Lung (tissue), 11 donors: ENCODE measurements at regions not wholly inside any gene's neighbourhood (a gene's known extent, or its start where the extent isn't known, plus 50 kb on each side); places are given as distances from the start of the nearest gene placed in this dataset.

Source experiments
- ATAC-seq: fragments of 200-7000 bp; cut with Tn5 transposase; one replicate; pipeline ENCODE4 v1.9.1; 2020; ENCODE audit warnings: moderate number of reproducible peaks; ENCODE audit not compliant: insufficient read depth, low FRiP score
- DNase-seq, 3 donors: peaks; one replicate each; pipeline ENCODE4 v3.0.0-alpha.2; 2013 to 2017
- H3K27ac ChIP-seq, 2 donors: one replicate each; pipeline ENCODE4 v1.5.1; 2013; ENCODE audit warnings: mild to moderate bottlenecking in 2 of 2, moderate library complexity in 2 of 2, control low read depth in 1 of 2, inconsistent platforms in 1 of 2, low read depth in 1 of 2, low read length in 1 of 2
- H3K27me3 ChIP-seq, 3 donors: one replicate each; pipeline ENCODE4 v1.5.1; 2013; ENCODE audit warnings: low read length in 2 of 3; ENCODE audit not compliant: control insufficient read depth in 3 of 3, insufficient read depth in 3 of 3
- H3K36me3 ChIP-seq, 4 donors: one replicate each; pipeline ENCODE4 v1.5.1; 2013; ENCODE audit warnings: low read length in 4 of 4, mild to moderate bottlenecking in 1 of 4, moderate library complexity in 1 of 4; ENCODE audit not compliant: control insufficient read depth in 4 of 4, insufficient read depth in 4 of 4
- H3K4me1 ChIP-seq, 5 donors: one replicate each; pipeline ENCODE4 v1.5.1; 2013; ENCODE audit warnings: low read length in 5 of 5, mild to moderate bottlenecking in 2 of 5, moderate library complexity in 1 of 5; ENCODE audit not compliant: control insufficient read depth in 5 of 5, insufficient read depth in 5 of 5
- H3K4me3 ChIP-seq: one replicate; pipeline ENCODE4 v1.5.1; 2013; ENCODE audit warnings: mild to moderate bottlenecking, control low read depth, moderate library complexity
- H3K9ac ChIP-seq, 2 donors: one replicate each; pipeline ENCODE4 v1.5.1; 2013; ENCODE audit warnings: low read length in 2 of 2, control low read depth in 1 of 2; ENCODE audit not compliant: insufficient read depth in 1 of 2
- H3K9me3 ChIP-seq, 4 donors: one replicate each; pipeline ENCODE4 v1.5.1; 2013; ENCODE audit warnings: low read length in 3 of 4, mild to moderate bottlenecking in 1 of 4, moderate library complexity in 1 of 4; ENCODE audit not compliant: control insufficient read depth in 4 of 4, insufficient read depth in 3 of 4
- WGBS, 2 donors: extraction: QIAGEN DNeasy Blood & Tissue Kit; methylation state at CpG; one replicate each; pipeline ENCODE4 v1.1.7; 2013; 5-methylcytosine and 5-hydroxymethylcytosine counted together
- TF ChIP-seq, protein P1 (sequence below): IDR thresholded peaks from 2 replicates; pipeline ENCODE4 v1.5.1; 2012; ENCODE audit warnings: mild to moderate bottlenecking; ENCODE audit errors: control extremely low read depth, extremely low read depth
- donor health status: control.
- donor health status: control.
- donor health status: Bipolar disorder and iron deficiency.
- donor health status: healthy.
- donor health status: DM: yes; HTN: yes; CAD: no.

- Histone ChIP-seq H3K4me3 (no peak overlapping the region), H3K4me1 (peaks cover 0 to 38% (median 0%) of the 10 kb centered on the region in 5 donors), H3K9me3 (no peaks in the 10 kb centered on the region), H3K36me3 (no peaks in the 10 kb centered on the region), H3K9ac (no peak overlapping the region), H3K27me3 (peaks cover 0 to 3% (median 0%) of the 10 kb centered on the region in 3 donors), H3K27ac (no peak overlapping the region)
- peak in 1 of 3 donors; percentile 20 for DNase-seq
- 76 to 83% methylated on average over 4 of the region's 4 CpGs for WGBS, 2 donors
- no peak for ATAC-seq
- TF ChIP-seq, protein P1, sequence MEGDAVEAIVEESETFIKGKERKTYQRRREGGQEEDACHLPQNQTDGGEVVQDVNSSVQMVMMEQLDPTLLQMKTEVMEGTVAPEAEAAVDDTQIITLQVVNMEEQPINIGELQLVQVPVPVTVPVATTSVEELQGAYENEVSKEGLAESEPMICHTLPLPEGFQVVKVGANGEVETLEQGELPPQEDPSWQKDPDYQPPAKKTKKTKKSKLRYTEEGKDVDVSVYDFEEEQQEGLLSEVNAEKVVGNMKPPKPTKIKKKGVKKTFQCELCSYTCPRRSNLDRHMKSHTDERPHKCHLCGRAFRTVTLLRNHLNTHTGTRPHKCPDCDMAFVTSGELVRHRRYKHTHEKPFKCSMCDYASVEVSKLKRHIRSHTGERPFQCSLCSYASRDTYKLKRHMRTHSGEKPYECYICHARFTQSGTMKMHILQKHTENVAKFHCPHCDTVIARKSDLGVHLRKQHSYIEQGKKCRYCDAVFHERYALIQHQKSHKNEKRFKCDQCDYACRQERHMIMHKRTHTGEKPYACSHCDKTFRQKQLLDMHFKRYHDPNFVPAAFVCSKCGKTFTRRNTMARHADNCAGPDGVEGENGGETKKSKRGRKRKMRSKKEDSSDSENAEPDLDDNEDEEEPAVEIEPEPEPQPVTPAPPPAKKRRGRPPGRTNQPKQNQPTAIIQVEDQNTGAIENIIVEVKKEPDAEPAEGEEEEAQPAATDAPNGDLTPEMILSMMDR, result no peak
Observed at GRCh38 chr13:103303078-103303651, 236.9 kb upstream of the SLC10A2 start.

- H3K9me3 ChIP-seq, result no peaks in the 10 kb centered on the region
- 56 to 69% methylated on average over 3 of the region's 3 CpGs for WGBS, 2 donors
- peaks cover 0 to 38% (median 0%) of the 10 kb centered on the region in 5 donors for H3K4me1 ChIP-seq
- no peak for ATAC-seq
- DNase-seq, result peak; percentile 22 to 93 (median 92)
- H3K27me3 ChIP-seq, result peaks cover 0 to 3% (median 0%) of the 10 kb centered on the region in 3 donors
- H3K27ac ChIP-seq, result no peak overlapping the region
- no peak overlapping the region for H3K4me3 ChIP-seq
- TF ChIP-seq, protein P1, result no peak
- H3K9ac ChIP-seq, result no peak overlapping the region
- H3K36me3 ChIP-seq, result no peaks in the 10 kb centered on the region
Observed at GRCh38 chr13:103302676-103303075, 236.5 kb upstream of the SLC10A2 start.

- no peak overlapping the region for H3K4me3 ChIP-seq
- no peaks in the 10 kb centered on the region for H3K36me3 ChIP-seq
- no peak for DNase-seq
- WGBS, 2 donors, result 88 to 93% methylated on average over 3 of the region's 3 CpGs
- peaks cover 0 to 33% (median 0%) of the 10 kb centered on the region in 5 donors for H3K4me1 ChIP-seq
- TF ChIP-seq, protein P1, result no peak
- no peaks in the 10 kb centered on the region for H3K27me3 ChIP-seq
- H3K27ac ChIP-seq, result no peak overlapping the region
- ATAC-seq, result no peak
- no peak overlapping the region for H3K9ac ChIP-seq
- peaks cover 0 to 6% (median 4%) of the 10 kb centered on the region in 4 donors for H3K9me3 ChIP-seq
Observed at GRCh38 chr13:103299079-103299478, 232.9 kb upstream of the SLC10A2 start.

DNA sequence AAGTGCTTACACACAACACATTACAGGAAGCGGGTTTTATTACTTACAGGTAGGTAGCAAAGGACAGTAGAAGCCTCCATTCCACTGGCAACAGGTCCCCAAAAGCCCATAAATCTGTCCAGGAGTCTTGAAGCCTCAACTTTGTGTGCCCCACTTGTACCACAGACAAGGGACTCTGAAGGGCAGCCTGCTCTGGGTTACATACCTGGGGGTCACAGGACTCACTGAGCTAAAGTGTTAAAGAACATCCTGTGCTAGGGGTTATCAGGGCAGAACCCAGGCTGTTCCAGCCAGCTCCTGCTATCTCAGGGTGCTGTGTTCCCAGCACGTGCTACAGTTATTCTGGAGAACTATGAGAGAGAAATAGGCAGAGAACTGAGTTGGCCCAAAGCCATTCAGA is 230.9 kb upstream of the SLC10A2 start:
- no peak overlapping the region for H3K4me3 ChIP-seq
- H3K27ac ChIP-seq, result no peak overlapping the region
- DNase-seq, result no peak
- H3K36me3 ChIP-seq, result no peaks in the 10 kb centered on the region
- H3K9me3 ChIP-seq, result peaks cover 0 to 6% (median 4%) of the 10 kb centered on the region in 4 donors
- WGBS, 2 donors, result 85 to 91% methylated on average over 2 of the region's 2 CpGs
- H3K4me1 ChIP-seq, result peaks cover 0 to 19% (median 0%) of the 10 kb centered on the region in 5 donors
- ATAC-seq, result no peak
- H3K27me3 ChIP-seq, result no peaks in the 10 kb centered on the region
- H3K9ac ChIP-seq, result no peak overlapping the region
- TF ChIP-seq, protein P1, result no peak
